HG02885 (cell line): ENCODE measurements at regions not wholly inside any gene's neighbourhood (a gene's known extent, or its start where the extent isn't known, plus 50 kb on each side); places are given as distances from the start of the nearest gene placed in this dataset.
"Not testable (repeated sequence)": the region's sequence is repeated elsewhere in the genome, so short reads cannot be mapped to it uniquely, and the experiment has no call there.

Experiments
- ATAC-seq: cut with Tn5 transposase; IDR thresholded peaks from one replicate; pipeline ENCODE4 v1.9.1; 2021; ENCODE audit warnings: mild to moderate bottlenecking; ENCODE audit not compliant: unreplicated experiment, poor library complexity

- no peak for ATAC-seq
Observed at GRCh38 chr3:66836363-66837152, 161.5 kb upstream of the KBTBD8 start.

- no peak for ATAC-seq
Observed at GRCh38 chr3:66838704-66839103, 159.4 kb upstream of the KBTBD8 start.

GRCh38 chr3:66839508-66839907, 158.6 kb upstream of the KBTBD8 start:
- no peak for ATAC-seq

- not testable (repeated sequence) for ATAC-seq
Observed at GRCh38 chr3:66842761-66843464, 155.2 kb upstream of the KBTBD8 start.

GRCh38 chr3:66851894-66852613, 146.1 kb upstream of the KBTBD8 start:
- no peak for ATAC-seq

GRCh38 chr3:66854601-66855151, 143.4 kb upstream of the KBTBD8 start:
- no peak for ATAC-seq

GRCh38 chr3:66856533-66856932, 141.6 kb upstream of the KBTBD8 start:
- ATAC-seq, result peak; percentile 61

- no peak for ATAC-seq
Observed at GRCh38 chr3:66858656-66859381, 139.3 kb upstream of the KBTBD8 start.

GRCh38 chr3:66860771-66861170, 137.3 kb upstream of the KBTBD8 start:
- no peak for ATAC-seq

- no peak for ATAC-seq
Observed at GRCh38 chr3:66863205-66864111, 134.6 kb upstream of the KBTBD8 start.

GRCh38 chr3:66884659-66885058, 113.4 kb upstream of the KBTBD8 start:
- ATAC-seq, result no peak

GRCh38 chr3:66885326-66886000, 112.6 kb upstream of the KBTBD8 start:
- no peak for ATAC-seq

- no peak for ATAC-seq
Observed at GRCh38 chr3:66889750-66890494, 108.2 kb upstream of the KBTBD8 start.

GRCh38 chr3:66898155-66898554, 100.0 kb upstream of the KBTBD8 start:
- ATAC-seq, result no peak

- no peak for ATAC-seq
Observed at GRCh38 chr3:66904336-66904735, 93.8 kb upstream of the KBTBD8 start.

- no peak for ATAC-seq
Observed at GRCh38 chr3:66904831-66905493, 93.1 kb upstream of the KBTBD8 start.

GRCh38 chr3:66907136-66907535, 91.0 kb upstream of the KBTBD8 start:
- ATAC-seq, result no peak
